Uterus (tissue), 2 donors: ENCODE measurements at regions not wholly inside any gene's neighbourhood (a gene's known extent, or its start where the extent isn't known, plus 50 kb on each side); places are given as distances from the start of the nearest gene placed in this dataset.

Source experiments
- CTCF ChIP-seq, 4 experiments: fragments of 200-600 bp in 2 of 4; fragments of 450-650 bp in 2 of 4; sonication (generic) in 2 of 4; IDR thresholded peaks; one replicate each; pipeline ENCODE4 v1.5.1; 2016 to 2019; ENCODE audit warnings: antibody characterized with exemption in 4 of 4, mild to moderate bottlenecking in 2 of 4, moderate library complexity in 1 of 4
- POLR2A ChIP-seq, 2 donors: fragments of 450-650 bp; IDR thresholded peaks; one replicate each; pipeline ENCODE4 v1.6.1; 2016; ENCODE audit warnings: antibody characterized with exemption in 2 of 2, mild to moderate bottlenecking in 1 of 2, moderate library complexity in 1 of 2

- TF ChIP-seq CTCF (IDR thresholded peaks at IDR 0.05) (no peak), POLR2A (IDR thresholded peaks at IDR 0.05) (no peak)
Observed at GRCh38 chr4:107531927-107532326, 188.1 kb downstream of the PAPSS1 start.
